ENCODE measurements at regions not wholly inside any gene's neighbourhood (a gene's known extent, or its start where the extent isn't known, plus 50 kb on each side); places are given as distances from the start of the nearest gene placed in this dataset.

- TF ChIP-seq CTCF (IDR thresholded peaks at IDR 0.05) (no peak), POLR2AphosphoS5 (IDR thresholded peaks at IDR 0.05) (no peak)
These were observed 1117.7 kb downstream of the BCL11B start for GRCh38 chr14:98154254-98154653.

All from prostate gland (tissue), 2 donors.